ENCODE measurements at regions not wholly inside any gene's neighbourhood (a gene's known extent, or its start where the extent isn't known, plus 50 kb on each side); places are given as distances from the start of the nearest gene placed in this dataset.
A peak's percentile ranks its signal among the peaks of the same experiment; 100 is the strongest.

DNA sequence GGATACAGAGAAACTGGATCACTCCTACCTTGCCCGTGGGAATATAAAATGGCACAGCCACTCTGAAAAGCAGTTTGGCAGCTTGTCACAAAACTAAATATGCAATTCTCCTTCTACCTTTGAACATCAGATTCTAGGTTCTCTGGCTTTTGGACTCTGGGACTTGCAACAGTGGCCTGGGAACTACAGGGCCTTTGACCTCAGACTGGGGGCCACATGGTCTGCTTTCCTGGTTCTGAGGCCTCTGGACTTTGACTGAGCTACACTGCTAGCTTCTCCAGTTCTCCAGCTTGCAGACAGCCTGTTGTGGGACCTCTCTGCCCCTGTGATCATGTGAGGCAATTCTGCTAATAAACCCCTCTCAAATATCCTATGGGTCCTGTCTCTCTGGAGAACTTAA, 168.8 kb downstream of the CDH26 start:
- H3K27me3 ChIP-seq (ENCODE audit: control insufficient read depth in 1 of 2, insufficient read depth in 2 of 2, low read length in 2 of 2), result no peaks in the 10 kb centered on the region
- no peaks in the 10 kb centered on the region for H3K9me3 Mint-ChIP-seq
- H3K4me3 ChIP-seq (ENCODE audit: low read length), result no peak overlapping the region
- DNase-seq, result no peak
- peaks cover 8% of the 10 kb centered on the region for H3K27me3 Mint-ChIP-seq
- no peaks in the 10 kb centered on the region for H3K9me3 ChIP-seq (ENCODE audit: control insufficient read depth in 1 of 2, insufficient read depth in 1 of 2, low read length in 2 of 2)
- ATAC-seq (ENCODE audit: poor library complexity), result no peak
- no peaks in the 10 kb centered on the region for H3K4me1 ChIP-seq (ENCODE audit: insufficient read depth, low read length)
- intact Hi-C loops (cut with DNase I, micrococcal nuclease), result no loop called here
- POLR2A ChIA-PET, result no interaction called here
- CTCF ChIA-PET, result no interaction called here
- H3K4me1 Mint-ChIP-seq (ENCODE audit: low read depth), result no peaks in the 10 kb centered on the region
- H3K36me3 Mint-ChIP-seq (ENCODE audit: low read depth), result no peaks in the 10 kb centered on the region
- no peak overlapping the region for H3K4me3 Mint-ChIP-seq
- H3K27ac ChIP-seq (ENCODE audit: low read depth in 1 of 2, low read length in 2 of 2), result no peak overlapping the region
- H3K27ac Mint-ChIP-seq, result no peak overlapping the region
- H3K36me3 ChIP-seq (ENCODE audit: insufficient read depth, low read length), result no peaks in the 10 kb centered on the region
- TF ChIP-seq, protein P1, sequence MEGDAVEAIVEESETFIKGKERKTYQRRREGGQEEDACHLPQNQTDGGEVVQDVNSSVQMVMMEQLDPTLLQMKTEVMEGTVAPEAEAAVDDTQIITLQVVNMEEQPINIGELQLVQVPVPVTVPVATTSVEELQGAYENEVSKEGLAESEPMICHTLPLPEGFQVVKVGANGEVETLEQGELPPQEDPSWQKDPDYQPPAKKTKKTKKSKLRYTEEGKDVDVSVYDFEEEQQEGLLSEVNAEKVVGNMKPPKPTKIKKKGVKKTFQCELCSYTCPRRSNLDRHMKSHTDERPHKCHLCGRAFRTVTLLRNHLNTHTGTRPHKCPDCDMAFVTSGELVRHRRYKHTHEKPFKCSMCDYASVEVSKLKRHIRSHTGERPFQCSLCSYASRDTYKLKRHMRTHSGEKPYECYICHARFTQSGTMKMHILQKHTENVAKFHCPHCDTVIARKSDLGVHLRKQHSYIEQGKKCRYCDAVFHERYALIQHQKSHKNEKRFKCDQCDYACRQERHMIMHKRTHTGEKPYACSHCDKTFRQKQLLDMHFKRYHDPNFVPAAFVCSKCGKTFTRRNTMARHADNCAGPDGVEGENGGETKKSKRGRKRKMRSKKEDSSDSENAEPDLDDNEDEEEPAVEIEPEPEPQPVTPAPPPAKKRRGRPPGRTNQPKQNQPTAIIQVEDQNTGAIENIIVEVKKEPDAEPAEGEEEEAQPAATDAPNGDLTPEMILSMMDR (IDR thresholded peaks at IDR 0.05), result no peak

DNA sequence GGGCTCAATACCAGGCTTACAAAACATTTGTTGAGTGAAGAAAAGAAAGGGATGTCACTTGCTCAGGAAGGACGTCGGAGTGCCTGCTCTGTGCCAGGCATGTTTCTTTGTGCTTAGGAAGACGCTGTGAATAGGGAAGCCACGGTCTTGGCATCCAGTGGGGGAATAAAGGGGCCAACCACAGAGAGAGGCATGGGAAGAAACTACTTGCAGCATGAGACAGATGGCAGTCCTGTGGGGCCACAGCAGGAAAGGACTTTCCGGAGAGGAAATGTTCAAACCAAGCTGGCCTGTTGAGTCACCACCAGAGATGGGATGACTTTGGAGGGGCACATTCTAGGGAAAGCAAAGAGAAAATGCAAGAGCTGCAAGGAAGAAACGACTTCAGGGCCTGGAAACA, 173.2 kb downstream of the CDH26 start:
- Histone ChIP-seq H3K9me3 (ENCODE audit: control insufficient read depth in 1 of 2, insufficient read depth in 1 of 2, low read length in 2 of 2) (no peaks in the 10 kb centered on the region), H3K27me3 (ENCODE audit: control insufficient read depth in 1 of 2, insufficient read depth in 2 of 2, low read length in 2 of 2) (no peaks in the 10 kb centered on the region), H3K36me3 (ENCODE audit: insufficient read depth, low read length) (no peaks in the 10 kb centered on the region), H3K4me1 (ENCODE audit: insufficient read depth, low read length) (no peaks in the 10 kb centered on the region), H3K27ac (ENCODE audit: low read depth in 1 of 2, low read length in 2 of 2) (no peak overlapping the region), H3K4me3 (ENCODE audit: low read length) (no peak overlapping the region)
- H3K27me3 Mint-ChIP-seq, result peaks cover 8% of the 10 kb centered on the region
- no peak overlapping the region for H3K4me3 Mint-ChIP-seq
- TF ChIP-seq, protein P1 (IDR thresholded peaks at IDR 0.05), result no peak
- intact Hi-C loops (cut with DNase I, micrococcal nuclease), result no loop called here
- ChIA-PET POLR2A (no interaction called here), CTCF (no interaction called here)
- H3K9me3 Mint-ChIP-seq, result no peaks in the 10 kb centered on the region
- H3K36me3 Mint-ChIP-seq (ENCODE audit: low read depth), result no peaks in the 10 kb centered on the region
- ATAC-seq (ENCODE audit: poor library complexity) (no peak), DNase-seq (peak in 2 of 14 experiments; percentile 17 to 36)
- H3K27ac Mint-ChIP-seq, result no peak overlapping the region
- H3K4me1 Mint-ChIP-seq (ENCODE audit: low read depth), result no peaks in the 10 kb centered on the region

DNA sequence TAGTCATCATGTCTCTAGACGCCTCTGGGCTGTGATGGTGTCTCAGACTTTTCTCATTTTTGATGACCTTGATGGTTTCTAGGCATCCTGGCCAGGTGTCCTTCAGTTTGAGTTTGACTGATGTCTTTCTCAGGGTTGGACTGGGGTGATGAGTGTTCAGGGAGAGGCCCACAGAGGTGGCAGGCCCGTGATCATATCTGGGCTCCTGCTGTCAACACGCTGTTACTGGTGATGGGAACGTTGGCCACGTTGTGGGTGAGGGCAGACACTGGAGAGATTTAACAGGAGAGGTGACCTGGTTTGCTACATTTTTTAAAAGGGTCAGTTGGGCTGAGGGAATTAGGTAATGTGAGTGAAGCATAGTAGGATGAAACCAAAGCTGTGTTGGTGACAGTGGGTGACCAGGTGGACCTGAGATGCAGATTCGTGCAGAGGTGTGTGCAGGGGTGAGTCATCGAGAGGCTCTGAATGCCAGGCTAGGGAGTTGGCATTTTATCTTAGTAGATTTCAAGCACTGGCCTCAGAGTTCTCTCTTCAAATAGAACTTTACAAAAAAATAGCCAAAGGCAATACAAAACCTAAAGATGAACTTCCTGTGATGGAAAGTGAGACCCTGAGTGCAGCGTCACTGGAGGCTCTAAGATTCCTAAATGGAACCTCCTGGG, 174.1 kb downstream of the CDH26 start:
- intact Hi-C loops (cut with DNase I, micrococcal nuclease), result no loop called here
- H3K4me1 Mint-ChIP-seq (ENCODE audit: low read depth), result peaks cover 3% of the 10 kb centered on the region
- CTCF ChIA-PET, result no interaction called here
- no peak overlapping the region for H3K27ac Mint-ChIP-seq
- H3K36me3 ChIP-seq (ENCODE audit: insufficient read depth, low read length), result no peaks in the 10 kb centered on the region
- no peak overlapping the region for H3K27ac ChIP-seq (ENCODE audit: low read depth in 1 of 2, low read length in 2 of 2)
- H3K27me3 Mint-ChIP-seq, result peaks cover 8% of the 10 kb centered on the region
- POLR2A ChIA-PET, result no interaction called here
- no peaks in the 10 kb centered on the region for H3K4me1 ChIP-seq (ENCODE audit: insufficient read depth, low read length)
- H3K9me3 Mint-ChIP-seq, result no peaks in the 10 kb centered on the region
- H3K4me3 Mint-ChIP-seq, result no peak overlapping the region
- TF ChIP-seq, protein P1 (IDR thresholded peaks at IDR 0.05), result no peak
- no peak for DNase-seq
- ATAC-seq (ENCODE audit: poor library complexity), result no peak
- no peak overlapping the region for H3K4me3 ChIP-seq (ENCODE audit: low read length)
- H3K27me3 ChIP-seq (ENCODE audit: control insufficient read depth in 1 of 2, insufficient read depth in 2 of 2, low read length in 2 of 2), result no peaks in the 10 kb centered on the region
- H3K9me3 ChIP-seq (ENCODE audit: control insufficient read depth in 1 of 2, insufficient read depth in 1 of 2, low read length in 2 of 2), result no peaks in the 10 kb centered on the region
- no peaks in the 10 kb centered on the region for H3K36me3 Mint-ChIP-seq (ENCODE audit: low read depth)

Data from CD4-positive, alpha-beta T cell (primary cell).